NCI-H345 treated with DMSO at 0.1 percent for 48 hours (cell line): ENCODE measurements at regions not wholly inside any gene's neighbourhood (a gene's known extent, or its start where the extent isn't known, plus 50 kb on each side); places are given as distances from the start of the nearest gene placed in this dataset.
A peak's percentile ranks its signal among the peaks of the same experiment; 100 is the strongest.

ENCODE experiments used
- DNase-seq: peaks from one replicate; lab custom pipeline; 2025; ENCODE audit not compliant: unreplicated experiment; lab: John Stamatoyannopoulos, UW

- no peak for DNase-seq
These were observed 90.0 kb upstream of the ERBB4 start for GRCh38 chr2:212628586-212628985.

- DNase-seq = no peak
These were observed 87.8 kb upstream of the ERBB4 start for GRCh38 chr2:212626371-212626918.

- DNase-seq = no peak
These were observed 81.4 kb upstream of the ERBB4 start for GRCh38 chr2:212619954-212620353.

GRCh38 chr2:212618636-212619035 lies 80.0 kb upstream of the ERBB4 start:
- DNase-seq = no peak

GRCh38 chr2:212610872-212611425 lies 72.3 kb upstream of the ERBB4 start:
- DNase-seq = no peak

- DNase-seq = no peak
These were observed 70.9 kb upstream of the ERBB4 start for GRCh38 chr2:212609479-212609878.

- DNase-seq = no peak
These were observed 68.5 kb upstream of the ERBB4 start for GRCh38 chr2:212607080-212607479.

GRCh38 chr2:212606232-212606631 lies 67.6 kb upstream of the ERBB4 start:
- DNase-seq = no peak

- no peak for DNase-seq
These were observed 58.1 kb upstream of the ERBB4 start for GRCh38 chr2:212596688-212597087.

GRCh38 chr2:212596276-212596675 lies 57.7 kb upstream of the ERBB4 start:
- DNase-seq = no peak

GRCh38 chr2:212595036-212595654 lies 56.5 kb upstream of the ERBB4 start:
- DNase-seq = peak; percentile 16

- DNase-seq = no peak
These were observed 54.1 kb upstream of the ERBB4 start for GRCh38 chr2:212592695-212593094.
